ENCODE measurements at regions not wholly inside any gene's neighbourhood (a gene's known extent, or its start where the extent isn't known, plus 50 kb on each side); places are given as distances from the start of the nearest gene placed in this dataset.

GRCh38 chr20:51092338-51092737 lies 69.4 kb upstream of the KCNG1 start:
- TF ChIP-seq CTCF (IDR thresholded peaks at IDR 0.05) (no peak), POLR2A (IDR thresholded peaks at IDR 0.05) (no peak)

All from lower leg skin (tissue), 3 donors.